ENCODE measurements at regions not wholly inside any gene's neighbourhood (a gene's known extent, or its start where the extent isn't known, plus 50 kb on each side); places are given as distances from the start of the nearest gene placed in this dataset.

- TF ChIP-seq CTCF (IDR thresholded peaks at IDR 0.05) (no peak), POLR2AphosphoS5 (IDR thresholded peaks at IDR 0.05) (no peak)
These were observed 346.0 kb downstream of the BUD13 start for GRCh38 chr11:116426761-116427160.

Data from gastroesophageal sphincter (tissue), 3 donors.